PC-9 (cell line): ENCODE measurements at regions not wholly inside any gene's neighbourhood (a gene's known extent, or its start where the extent isn't known, plus 50 kb on each side); places are given as distances from the start of the nearest gene placed in this dataset.

ENCODE experiments used
- BruUV-seq: library from RNA; stranded (reverse); fragments of 400-500 nt; replicated peaks from 2 replicates; lab custom pipeline; 2021; lab: Mats Ljungman, UMichigan
- CTCF ChIA-PET: fragments of 300-600 bp; sonication (Branson Sonifier 250); formaldehyde crosslinking; loops from one replicate; lab custom pipeline; 2022; ENCODE audit warnings: antibody characterized with exemption; lab: Charles Lee
- POLR2A ChIA-PET: fragments of 300-600 bp; sonication (Branson Sonifier 250); formaldehyde crosslinking; loops from one replicate; lab custom pipeline; 2022; ENCODE audit warnings: antibody characterized with exemption; ENCODE audit not compliant: unreplicated experiment; lab: Charles Lee
- DNase-seq, 2 experiments: peaks; one replicate each; pipeline versions ENCODE4 v3.0.0 to v3.0.0-alpha.2; 2015 to 2022; ENCODE audit warnings: mixed read lengths in 1 of 2
- H2AFZ ChIP-seq: fragments of 200-600 bp; sonication (generic); 2 replicates; pipeline ENCODE4 v1.8.1; 2017; ENCODE audit warnings: antibody characterized with exemption
- H3F3A ChIP-seq: fragments of 200-600 bp; sonication (generic); 2 replicates; pipeline ENCODE4 v1.8.1; 2017; ENCODE audit warnings: antibody characterized with exemption, mild to moderate bottlenecking, low read depth; ENCODE audit not compliant: insufficient read depth
- H3K27ac ChIP-seq: fragments of 200-600 bp; sonication (generic); 2 replicates; pipeline ENCODE4 v1.6.1; 2016; ENCODE audit warnings: mixed run types
- H3K27me3 ChIP-seq: fragments of 200-600 bp; sonication (generic); 2 replicates; pipeline ENCODE4 v1.6.1; 2016; ENCODE audit warnings: low read depth, mixed run types; ENCODE audit not compliant: insufficient read depth
- H3K36me3 ChIP-seq: fragments of 200-600 bp; sonication (generic); 2 replicates; pipeline ENCODE4 v1.6.1; 2016; ENCODE audit warnings: low read depth, mixed run types
- H3K4me1 ChIP-seq: fragments of 200-600 bp; sonication (generic); replicated peaks from 2 replicates; pipeline ENCODE4 v1.6.1; 2016; ENCODE audit warnings: mixed run types; ENCODE audit not compliant: insufficient read depth
- H3K4me2 ChIP-seq: fragments of 200-600 bp; sonication (generic); 2 replicates; pipeline ENCODE4 v1.6.1; 2017; ENCODE audit warnings: mixed run types
- H3K4me3 ChIP-seq: fragments of 200-600 bp; sonication (generic); 2 replicates; pipeline ENCODE4 v1.6.1; 2016; ENCODE audit warnings: mixed run types
- H3K79me2 ChIP-seq: fragments of 200-600 bp; sonication (generic); 2 replicates; pipeline ENCODE4 v1.6.1; 2017; ENCODE audit warnings: low read depth, mixed run types
- H3K9me2 ChIP-seq: fragments of 200-600 bp; sonication (generic); 2 replicates; pipeline ENCODE4 v1.8.1; 2017; ENCODE audit warnings: mild to moderate bottlenecking; ENCODE audit not compliant: insufficient read depth
- H3K9me3 ChIP-seq: fragments of 200-600 bp; sonication (generic); 2 replicates; pipeline ENCODE4 v1.8.1; 2016; ENCODE audit warnings: low read depth; ENCODE audit not compliant: insufficient read depth
- H4K20me1 ChIP-seq: fragments of 200-600 bp; sonication (generic); 2 replicates; pipeline ENCODE4 v1.8.1; 2017; ENCODE audit not compliant: insufficient read depth
- CTCF ChIP-seq: fragments of 200-600 bp; sonication (generic); conservative IDR thresholded peaks from 2 replicates; pipeline ENCODE4 v1.6.1; 2017; ENCODE audit warnings: mixed run types, antibody characterized with exemption, mild to moderate bottlenecking, moderate library complexity
- EZH2 ChIP-seq: fragments of 200-600 bp; sonication (generic); IDR thresholded peaks from 2 replicates; pipeline ENCODE4 v1.8.0; 2017; ENCODE audit warnings: antibody characterized with exemption, low read depth
- intact Hi-C: fragments of 100-400 bp; cut with micrococcal nuclease; formaldehyde crosslinking; loops from one replicate; pipeline ENCODE4 v1.10.0; 2022; ENCODE audit not compliant: unreplicated experiment

GRCh38 chr7:130946114-130946513, 212.1 kb upstream of the KLF14 start:
- CTCF ChIA-PET = interaction anchor here (0.6 to 1.2 kb wide), 3 partner anchors 13 to 321 kb away, joined by 3 to 7 read pairs (median 3); no protein-coding TSS in a partner anchor
- intact Hi-C loops = no loop called here
- no peaks in the 10 kb centered on the region for H4K20me1 ChIP-seq
- H2AFZ ChIP-seq = no peak overlapping the region
- peaks cover 34% of the 10 kb centered on the region for H3F3A ChIP-seq
- no peaks in the 10 kb centered on the region for H3K9me3 ChIP-seq
- no peak for DNase-seq
- BruUV-seq = no TSS peak
- H3K4me2 ChIP-seq = no peak overlapping the region
- peaks cover 84% of the 10 kb centered on the region for H3K79me2 ChIP-seq
- H3K27ac ChIP-seq = no peak overlapping the region; the same call in 1 of the 2 replicates
- H3K27me3 ChIP-seq = no peaks in the 10 kb centered on the region
- peaks cover 18% of the 10 kb centered on the region; the same call in 1 of the 2 replicates for H3K4me1 ChIP-seq
- no peak overlapping the region for H3K4me3 ChIP-seq
- no peaks in the 10 kb centered on the region for H3K9me2 ChIP-seq
- TF ChIP-seq CTCF = no peak
- no peak for TF ChIP-seq EZH2
- POLR2A ChIA-PET = interaction anchor here (0.5 to 0.7 kb wide), 3 partner anchors 13 to 161 kb away, joined by 3 to 5 read pairs (median 3); no protein-coding TSS in a partner anchor
- peaks cover 35% of the 10 kb centered on the region for H3K36me3 ChIP-seq

- POLR2A ChIA-PET = interaction anchor here (0.6 to 0.7 kb wide), 2 partner anchors 11 to 47 kb away, joined by 4 to 6 read pairs; no protein-coding TSS in a partner anchor
- DNase-seq = no peak
- Histone ChIP-seq H3K4me3 (no peak overlapping the region), H3K4me2 (no peak overlapping the region), H3K79me2 (peaks cover 83% of the 10 kb centered on the region), H3K9me3 (no peaks in the 10 kb centered on the region), H3K27me3 (no peaks in the 10 kb centered on the region), H3F3A (peaks cover 19% of the 10 kb centered on the region), H3K4me1 (peaks cover 18% of the 10 kb centered on the region; the same call in 1 of the 2 replicates), H2AFZ (no peak overlapping the region), H3K36me3 (peaks cover 41% of the 10 kb centered on the region), H3K9me2 (no peaks in the 10 kb centered on the region), H4K20me1 (no peaks in the 10 kb centered on the region), H3K27ac (peak overlapping the region; percentile 28; the same call in 1 of the 2 replicates)
- BruUV-seq = no TSS peak
- intact Hi-C loops = no loop called here
- TF ChIP-seq CTCF (no peak), EZH2 (no peak)
- CTCF ChIA-PET = interaction anchor here (0.6 kb wide), 1 partner anchor 37 kb away, joined by 6 read pairs; no protein-coding TSS in a partner anchor
These were observed 214.0 kb upstream of the KLF14 start for GRCh38 chr7:130947792-130948580.

- no peaks in the 10 kb centered on the region for H4K20me1 ChIP-seq
- H3F3A ChIP-seq = peaks cover 18% of the 10 kb centered on the region
- no peak overlapping the region for H3K4me3 ChIP-seq
- TF ChIP-seq CTCF (no peak), EZH2 (no peak)
- ChIA-PET POLR2A (no interaction called here), CTCF (interaction anchor here (0.6 to 0.7 kb wide), 2 partner anchors 10 to 11 kb away, joined by 5 to 6 read pairs; no protein-coding TSS in a partner anchor)
- no peak for DNase-seq
- no peaks in the 10 kb centered on the region for H3K9me2 ChIP-seq
- no TSS peak for BruUV-seq
- peaks cover 18% of the 10 kb centered on the region; the same call in 1 of the 2 replicates for H3K4me1 ChIP-seq
- no peak overlapping the region for H2AFZ ChIP-seq
- H3K79me2 ChIP-seq = peaks cover 80% of the 10 kb centered on the region
- no peaks in the 10 kb centered on the region for H3K27me3 ChIP-seq
- no peaks in the 10 kb centered on the region for H3K9me3 ChIP-seq
- intact Hi-C loops = no loop called here
- H3K27ac ChIP-seq = no peak overlapping the region
- peaks cover 35% of the 10 kb centered on the region for H3K36me3 ChIP-seq
- H3K4me2 ChIP-seq = no peak overlapping the region
These were observed 214.8 kb upstream of the KLF14 start for GRCh38 chr7:130948822-130949221.
